Activated CD4-positive, alpha-beta memory T cell treated with anti-CD3 and anti-CD28 coated beads for 36 hours (primary cell): ENCODE measurements at regions not wholly inside any gene's neighbourhood (a gene's known extent, or its start where the extent isn't known, plus 50 kb on each side); places are given as distances from the start of the nearest gene placed in this dataset.

Source experiments
- CTCF ChIA-PET: fragments of 350-600 bp; sonication (Branson Sonifier 250); formaldehyde crosslinking; loops from one replicate; lab custom pipeline; 2021; ENCODE audit warnings: antibody characterized with exemption, inconsistent platforms; lab: Charles Lee
- POLR2A ChIA-PET: fragments of 350-600 bp; sonication (Branson Sonifier 250); formaldehyde crosslinking; loops from one replicate; lab custom pipeline; 2021; ENCODE audit warnings: antibody characterized with exemption; lab: Charles Lee
- DNase-seq: peaks from one replicate; pipeline ENCODE4 v3.0.0-alpha.2; 2020
- H3K27ac Mint-ChIP-seq: one replicate; pipeline ENCODE4 v1.8.0; 2021; ENCODE audit warnings: mixed read lengths
- H3K27me3 Mint-ChIP-seq: one replicate; pipeline ENCODE4 v1.8.0; 2021; ENCODE audit warnings: mixed read lengths
- H3K36me3 Mint-ChIP-seq: one replicate; pipeline ENCODE4 v1.8.0; 2021; ENCODE audit warnings: mixed read lengths
- H3K4me1 Mint-ChIP-seq: one replicate; pipeline ENCODE4 v1.8.0; 2021; ENCODE audit warnings: low read depth, mixed read lengths
- H3K4me3 Mint-ChIP-seq: one replicate; pipeline ENCODE4 v1.8.0; 2021; ENCODE audit warnings: mild to moderate bottlenecking, mixed read lengths
- H3K9me3 Mint-ChIP-seq: one replicate; pipeline ENCODE4 v1.8.0; 2021; ENCODE audit warnings: mixed read lengths
- intact Hi-C: fragments of 100-400 bp; cut with micrococcal nuclease; formaldehyde crosslinking; loops from one replicate; pipeline ENCODE4 v1.15.1; 2023

GRCh38 chr6:21360336-21360735 is 233.2 kb upstream of the SOX4 start:
- H3K36me3 Mint-ChIP-seq = no peaks in the 10 kb centered on the region
- no peak overlapping the region for H3K4me3 Mint-ChIP-seq
- POLR2A ChIA-PET = no interaction called here
- DNase-seq = no peak
- no peaks in the 10 kb centered on the region for H3K4me1 Mint-ChIP-seq
- CTCF ChIA-PET = no interaction called here
- intact Hi-C loops = no loop called here
- H3K27me3 Mint-ChIP-seq = no peaks in the 10 kb centered on the region
- no peak overlapping the region for H3K27ac Mint-ChIP-seq
- H3K9me3 Mint-ChIP-seq = no peaks in the 10 kb centered on the region

- no peak for DNase-seq
- Mint-ChIP-seq H3K27ac (no peak overlapping the region), H3K36me3 (no peaks in the 10 kb centered on the region), H3K4me1 (no peaks in the 10 kb centered on the region), H3K9me3 (no peaks in the 10 kb centered on the region), H3K27me3 (no peaks in the 10 kb centered on the region), H3K4me3 (no peak overlapping the region)
- POLR2A ChIA-PET = no interaction called here
- CTCF ChIA-PET = no interaction called here
- intact Hi-C loops = no loop called here
Measured at GRCh38 chr6:21367148-21367547, 226.4 kb upstream of the SOX4 start.

GRCh38 chr6:21367649-21368154 is 225.8 kb upstream of the SOX4 start:
- H3K27ac Mint-ChIP-seq = no peak overlapping the region
- intact Hi-C loops = no loop called here
- H3K4me1 Mint-ChIP-seq = no peaks in the 10 kb centered on the region
- no peaks in the 10 kb centered on the region for H3K27me3 Mint-ChIP-seq
- H3K36me3 Mint-ChIP-seq = no peaks in the 10 kb centered on the region
- ChIA-PET POLR2A (no interaction called here), CTCF (no interaction called here)
- no peak for DNase-seq
- no peak overlapping the region for H3K4me3 Mint-ChIP-seq
- H3K9me3 Mint-ChIP-seq = no peaks in the 10 kb centered on the region

GRCh38 chr6:21371061-21371460 is 222.5 kb upstream of the SOX4 start:
- Mint-ChIP-seq H3K4me1 (no peaks in the 10 kb centered on the region), H3K27me3 (no peaks in the 10 kb centered on the region), H3K27ac (no peak overlapping the region), H3K9me3 (no peaks in the 10 kb centered on the region), H3K36me3 (no peaks in the 10 kb centered on the region), H3K4me3 (no peak overlapping the region)
- intact Hi-C loops = loop anchor here (10.0 kb wide), 1 partner anchor 214 kb away; no protein-coding TSS in a partner anchor
- ChIA-PET CTCF (no interaction called here), POLR2A (interaction anchor here (0.7 kb wide), 1 partner anchor 552 kb away, joined by 3 read pairs; no protein-coding TSS in a partner anchor)
- no peak for DNase-seq

GRCh38 chr6:21371676-21372171 is 221.8 kb upstream of the SOX4 start:
- Mint-ChIP-seq H3K4me1 (no peaks in the 10 kb centered on the region), H3K36me3 (no peaks in the 10 kb centered on the region), H3K27ac (no peak overlapping the region), H3K9me3 (no peaks in the 10 kb centered on the region), H3K27me3 (no peaks in the 10 kb centered on the region), H3K4me3 (no peak overlapping the region)
- ChIA-PET CTCF (no interaction called here), POLR2A (no interaction called here)
- intact Hi-C loops = loop anchor here (10.0 kb wide), 1 partner anchor 213 kb away; no protein-coding TSS in a partner anchor
- DNase-seq = no peak

GRCh38 chr6:21375151-21376116 is 218.1 kb upstream of the SOX4 start:
- no peaks in the 10 kb centered on the region for H3K36me3 Mint-ChIP-seq
- H3K4me3 Mint-ChIP-seq = no peak overlapping the region
- DNase-seq = no peak
- H3K27me3 Mint-ChIP-seq = no peaks in the 10 kb centered on the region
- H3K9me3 Mint-ChIP-seq = no peaks in the 10 kb centered on the region
- H3K4me1 Mint-ChIP-seq = no peaks in the 10 kb centered on the region
- POLR2A ChIA-PET = no interaction called here
- intact Hi-C loops = loop anchor here (10.0 kb wide), 1 partner anchor 209 kb away; no protein-coding TSS in a partner anchor
- CTCF ChIA-PET = interaction anchor here (0.6 kb wide), 2 partner anchors 51 to 213 kb away, joined by 4 read pairs; no protein-coding TSS in a partner anchor
- no peak overlapping the region for H3K27ac Mint-ChIP-seq

GRCh38 chr6:21377356-21377755 is 216.2 kb upstream of the SOX4 start:
- H3K27me3 Mint-ChIP-seq = no peaks in the 10 kb centered on the region
- no peak for DNase-seq
- H3K4me3 Mint-ChIP-seq = no peak overlapping the region
- H3K4me1 Mint-ChIP-seq = no peaks in the 10 kb centered on the region
- no peak overlapping the region for H3K27ac Mint-ChIP-seq
- no peaks in the 10 kb centered on the region for H3K9me3 Mint-ChIP-seq
- ChIA-PET POLR2A (no interaction called here), CTCF (no interaction called here)
- intact Hi-C loops = loop anchor here (10.0 kb wide), 1 partner anchor 207 kb away; no protein-coding TSS in a partner anchor
- no peaks in the 10 kb centered on the region for H3K36me3 Mint-ChIP-seq

GRCh38 chr6:21381331-21381963 is 212.1 kb upstream of the SOX4 start:
- Mint-ChIP-seq H3K27me3 (no peaks in the 10 kb centered on the region), H3K27ac (no peak overlapping the region), H3K4me3 (no peak overlapping the region), H3K36me3 (no peaks in the 10 kb centered on the region), H3K4me1 (no peaks in the 10 kb centered on the region), H3K9me3 (no peaks in the 10 kb centered on the region)
- ChIA-PET POLR2A (no interaction called here), CTCF (no interaction called here)
- DNase-seq = no peak
- intact Hi-C loops = no loop called here

GRCh38 chr6:21382821-21383449 is 210.6 kb upstream of the SOX4 start:
- intact Hi-C loops = no loop called here
- CTCF ChIA-PET = no interaction called here

GRCh38 chr6:21383450-21384085 is 210.0 kb upstream of the SOX4 start:
- Mint-ChIP-seq H3K4me1 (no peaks in the 10 kb centered on the region), H3K27ac (no peak overlapping the region), H3K9me3 (no peaks in the 10 kb centered on the region), H3K36me3 (no peaks in the 10 kb centered on the region), H3K27me3 (no peaks in the 10 kb centered on the region), H3K4me3 (no peak overlapping the region)
- DNase-seq = no peak
- intact Hi-C loops = no loop called here
- ChIA-PET POLR2A (no interaction called here), CTCF (no interaction called here)

More at GRCh38 chr6:21382821-21383449, 210.6 kb upstream of the SOX4 start:
- Mint-ChIP-seq H3K27me3 (no peaks in the 10 kb centered on the region), H3K27ac (no peak overlapping the region), H3K36me3 (no peaks in the 10 kb centered on the region), H3K4me1 (no peaks in the 10 kb centered on the region), H3K9me3 (no peaks in the 10 kb centered on the region), H3K4me3 (no peak overlapping the region)
- DNase-seq = no peak
- POLR2A ChIA-PET = no interaction called here

- Mint-ChIP-seq H3K27me3 (no peaks in the 10 kb centered on the region), H3K36me3 (no peaks in the 10 kb centered on the region), H3K27ac (no peak overlapping the region), H3K4me3 (no peak overlapping the region), H3K4me1 (no peaks in the 10 kb centered on the region), H3K9me3 (no peaks in the 10 kb centered on the region)
- intact Hi-C loops = no loop called here
- ChIA-PET POLR2A (no interaction called here), CTCF (no interaction called here)
- no peak for DNase-seq
Measured at GRCh38 chr6:21384216-21384615, 209.3 kb upstream of the SOX4 start.
